HUES48 (cell line): ENCODE measurements at regions not wholly inside any gene's neighbourhood (a gene's known extent, or its start where the extent isn't known, plus 50 kb on each side); places are given as distances from the start of the nearest gene placed in this dataset.
"Not testable (repeated sequence)": the region's sequence is repeated elsewhere in the genome, so short reads cannot be mapped to it uniquely, and the experiment has no call there.

Experiments
- H3K27ac ChIP-seq: one replicate; pipeline ENCODE4 v1.7.0; 2013; ENCODE audit warnings: low read depth, low read length, inconsistent platforms
- H3K27me3 ChIP-seq: 2 replicates; pipeline ENCODE4 v1.6.1; 2013; ENCODE audit warnings: mild to moderate bottlenecking, low read length; ENCODE audit not compliant: control insufficient read depth, insufficient read depth
- H3K36me3 ChIP-seq: 2 replicates; pipeline ENCODE4 v1.6.1; 2013; ENCODE audit warnings: low read length; ENCODE audit not compliant: control insufficient read depth, insufficient read depth
- H3K4me1 ChIP-seq: 2 replicates; pipeline ENCODE4 v1.6.1; 2013; ENCODE audit warnings: mild to moderate bottlenecking, low read length; ENCODE audit not compliant: control insufficient read depth, insufficient read depth
- H3K4me3 ChIP-seq: 2 replicates; pipeline ENCODE4 v1.5.1; 2013; ENCODE audit warnings: mild to moderate bottlenecking, low read depth, low read length
- H3K9ac ChIP-seq: 2 replicates; pipeline ENCODE4 v1.6.1; 2013; ENCODE audit warnings: mild to moderate bottlenecking, low read depth, low read length, moderate library complexity
- H3K9me3 ChIP-seq: 2 replicates; pipeline ENCODE4 v1.6.1; 2013; ENCODE audit warnings: low read length; ENCODE audit not compliant: control insufficient read depth, insufficient read depth

- Histone ChIP-seq H3K4me3 (no peak overlapping the region), H3K27me3 (no peaks in the 10 kb centered on the region), H3K27ac (no peak overlapping the region), H3K36me3 (no peaks in the 10 kb centered on the region), H3K9ac (no peak overlapping the region), H3K4me1 (peaks cover under 1% of the 10 kb centered on the region; the same call in 1 of the 2 replicates), H3K9me3 (no peaks in the 10 kb centered on the region)
Observed at GRCh38 chr5:63228154-63228553, 649.5 kb downstream of the LRRC70 start.

DNA sequence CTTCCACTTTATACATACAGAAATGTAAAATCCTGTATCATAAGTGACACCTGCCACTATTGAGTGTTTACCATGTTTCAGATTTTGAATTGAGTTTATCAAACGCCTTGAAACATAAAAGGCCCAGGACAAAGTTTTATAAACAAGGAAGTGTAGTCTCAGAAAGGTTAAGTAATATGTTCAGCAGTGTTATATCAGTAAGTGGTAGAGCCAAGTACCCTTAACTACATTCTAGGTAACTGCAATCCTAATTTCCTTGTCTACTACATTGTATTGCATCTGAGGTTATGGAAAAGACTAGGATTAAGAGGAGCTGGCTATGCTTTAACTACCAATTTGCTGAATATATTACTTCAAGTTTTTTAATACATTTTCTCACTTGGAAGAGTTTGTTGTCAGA, 641.6 kb downstream of the LRRC70 start:
- H3K4me3 ChIP-seq: no peak overlapping the region
- H3K27ac ChIP-seq: no peak overlapping the region
- H3K9ac ChIP-seq: no peak overlapping the region
- no peaks in the 10 kb centered on the region for H3K9me3 ChIP-seq
- H3K4me1 ChIP-seq: peaks cover 4% of the 10 kb centered on the region; the same call in 1 of the 2 replicates
- no peaks in the 10 kb centered on the region for H3K27me3 ChIP-seq
- no peaks in the 10 kb centered on the region for H3K36me3 ChIP-seq

GRCh38 chr5:63217422-63217821, 638.8 kb downstream of the LRRC70 start:
- Histone ChIP-seq H3K27ac (no peak overlapping the region), H3K36me3 (no peaks in the 10 kb centered on the region), H3K4me3 (no peak overlapping the region), H3K9me3 (no peaks in the 10 kb centered on the region), H3K4me1 (peaks cover 4% of the 10 kb centered on the region; the same call in 1 of the 2 replicates), H3K27me3 (no peaks in the 10 kb centered on the region), H3K9ac (no peak overlapping the region)

GRCh38 chr5:63213256-63213655, 634.6 kb downstream of the LRRC70 start:
- no peaks in the 10 kb centered on the region for H3K36me3 ChIP-seq
- H3K27ac ChIP-seq: no peak overlapping the region
- no peaks in the 10 kb centered on the region for H3K9me3 ChIP-seq
- no peak overlapping the region for H3K4me3 ChIP-seq
- H3K4me1 ChIP-seq: peaks cover 11% of the 10 kb centered on the region
- H3K9ac ChIP-seq: no peak overlapping the region
- H3K27me3 ChIP-seq: no peaks in the 10 kb centered on the region

GRCh38 chr5:63211448-63212132, 633.0 kb downstream of the LRRC70 start:
- Histone ChIP-seq H3K36me3 (no peaks in the 10 kb centered on the region), H3K27ac (no peak overlapping the region), H3K4me1 (peaks cover 11% of the 10 kb centered on the region), H3K9ac (no peak overlapping the region), H3K9me3 (no peaks in the 10 kb centered on the region), H3K4me3 (no peak overlapping the region), H3K27me3 (no peaks in the 10 kb centered on the region)

GRCh38 chr5:63205976-63206375, 627.4 kb downstream of the LRRC70 start:
- Histone ChIP-seq H3K9me3 (no peaks in the 10 kb centered on the region), H3K27me3 (no peaks in the 10 kb centered on the region), H3K9ac (no peak overlapping the region), H3K36me3 (no peaks in the 10 kb centered on the region), H3K4me3 (no peak overlapping the region), H3K27ac (no peak overlapping the region), H3K4me1 (peaks cover 8% of the 10 kb centered on the region; the same call in 1 of the 2 replicates)

DNA sequence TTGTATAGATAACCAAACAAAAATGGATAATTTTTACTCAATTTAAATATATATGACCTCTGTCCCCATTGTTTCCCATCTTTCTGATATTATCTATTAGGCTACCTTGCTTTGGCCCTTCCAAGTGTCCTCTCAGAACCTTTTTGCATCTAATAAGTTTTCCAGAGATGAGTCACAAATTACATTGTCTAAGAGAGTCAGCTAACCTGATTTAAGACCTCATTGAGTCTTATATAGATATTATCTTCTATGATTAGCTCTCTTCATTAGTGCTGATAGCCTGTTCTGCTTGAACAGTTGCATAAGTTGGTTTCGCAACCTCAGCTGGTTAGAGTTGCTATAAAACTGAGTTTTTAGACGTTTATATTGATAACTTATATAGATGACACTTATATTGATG, 623.1 kb downstream of the LRRC70 start:
- no peak overlapping the region for H3K4me3 ChIP-seq
- no peaks in the 10 kb centered on the region for H3K27me3 ChIP-seq
- no peak overlapping the region for H3K9ac ChIP-seq
- no peaks in the 10 kb centered on the region for H3K9me3 ChIP-seq
- no peak overlapping the region for H3K27ac ChIP-seq
- no peaks in the 10 kb centered on the region for H3K36me3 ChIP-seq
- peaks cover 8% of the 10 kb centered on the region; the same call in 1 of the 2 replicates for H3K4me1 ChIP-seq

GRCh38 chr5:63194126-63194525, 615.5 kb downstream of the LRRC70 start:
- Histone ChIP-seq H3K9ac (no peak overlapping the region), H3K27me3 (no peaks in the 10 kb centered on the region), H3K4me1 (no peaks in the 10 kb centered on the region), H3K36me3 (no peaks in the 10 kb centered on the region), H3K4me3 (no peak overlapping the region), H3K27ac (no peak overlapping the region), H3K9me3 (no peaks in the 10 kb centered on the region)

- H3K4me1 ChIP-seq, H3K27ac ChIP-seq, H3K4me3 ChIP-seq, H3K9me3 ChIP-seq, H3K27me3 ChIP-seq, H3K36me3 ChIP-seq, H3K9ac ChIP-seq: not testable (repeated sequence)
Observed at GRCh38 chr5:63180190-63180589, 601.6 kb downstream of the LRRC70 start.

DNA sequence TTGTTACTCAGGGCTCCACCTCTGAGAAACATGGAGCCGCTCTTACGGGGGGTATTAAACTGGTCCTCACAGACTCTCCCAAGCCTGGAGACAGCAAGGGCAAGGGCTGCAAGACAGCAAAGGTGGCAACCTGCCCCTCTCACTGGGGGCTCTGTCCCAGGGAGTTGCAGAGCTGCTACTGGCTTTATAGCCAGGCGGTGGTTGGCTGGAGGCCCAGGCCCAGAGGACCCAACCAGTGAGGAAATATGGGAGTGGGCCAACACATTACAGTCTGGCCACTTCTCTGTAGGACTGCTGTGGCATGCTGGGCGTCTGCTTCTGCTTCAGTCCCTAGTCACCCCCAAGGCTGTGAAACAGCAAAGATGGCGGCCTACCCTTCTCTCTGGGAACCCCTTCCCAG, 597.2 kb downstream of the LRRC70 start:
- Histone ChIP-seq H3K9ac (no peak overlapping the region), H3K36me3 (no peaks in the 10 kb centered on the region), H3K27me3 (no peaks in the 10 kb centered on the region), H3K9me3 (no peaks in the 10 kb centered on the region), H3K4me1 (no peaks in the 10 kb centered on the region), H3K27ac (no peak overlapping the region), H3K4me3 (no peak overlapping the region)

DNA sequence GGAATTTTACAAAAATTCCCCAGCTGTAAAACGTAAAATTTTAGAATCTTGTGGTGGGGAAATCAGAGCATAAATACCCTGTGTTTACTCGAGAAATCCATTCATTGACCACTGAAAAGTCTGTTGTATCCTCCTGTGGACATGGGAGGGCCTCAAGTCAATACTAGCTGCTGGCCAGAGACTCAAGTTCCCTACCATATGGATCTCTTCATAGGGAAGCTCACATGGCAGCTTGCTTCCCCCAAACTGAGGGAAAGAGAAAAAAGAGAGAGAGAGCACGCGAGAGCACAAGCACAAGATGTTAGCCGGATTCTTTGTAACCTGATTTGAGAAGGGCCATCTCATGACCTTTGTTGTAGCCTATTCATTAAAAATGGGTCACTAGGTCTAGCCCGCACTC, 591.9 kb downstream of the LRRC70 start:
- no peak overlapping the region for H3K9ac ChIP-seq
- H3K4me3 ChIP-seq: no peak overlapping the region
- no peaks in the 10 kb centered on the region for H3K36me3 ChIP-seq
- peaks cover 5% of the 10 kb centered on the region; the same call in 1 of the 2 replicates for H3K4me1 ChIP-seq
- H3K27me3 ChIP-seq: no peaks in the 10 kb centered on the region
- H3K27ac ChIP-seq: no peak overlapping the region
- no peaks in the 10 kb centered on the region for H3K9me3 ChIP-seq
